A549 (cell line): ENCODE measurements at regions not wholly inside any gene's neighbourhood (a gene's known extent, or its start where the extent isn't known, plus 50 kb on each side); places are given as distances from the start of the nearest gene placed in this dataset.

Source experiments
- ATAC-seq, 2 experiments: fragments of 200-7000 bp in 1 of 2; fragments of >200 bp in 1 of 2; cut with Nextera tagmentation in 1 of 2; cut with Tn5 transposase in 1 of 2; 3 replicates each; pipeline versions ENCODE4 v1.8.0 to v1.9.1; 2018 to 2020; ENCODE audit warnings: mild to moderate bottlenecking in 1 of 2, moderate library complexity in 1 of 2
- CTCF ChIA-PET: fragments of 300-600 bp; sonication (Branson Sonifier 250); formaldehyde crosslinking; extraction: SDS; loops from one replicate; lab custom pipeline; 2021; ENCODE audit warnings: antibody characterized with exemption, inconsistent platforms; lab: Yijun Ruan, JAX
- POLR2A ChIA-PET: fragments of 350-600 bp; formaldehyde crosslinking; extraction: SDS; loops from one replicate; lab custom pipeline; 2021; ENCODE audit warnings: antibody characterized with exemption, inconsistent platforms; lab: Yijun Ruan, JAX
- DNase-seq, 2 experiments: peaks; one replicate each; pipeline versions ENCODE4 v3.0.0 to v3.0.0-alpha.2; 2011 to 2016; ENCODE audit warnings: low read depth in 1 of 2, low spot score in 1 of 2
- FAIRE-seq: peaks from 2 replicates; lab custom pipeline; 2011; peaks lifted over from hg19 to GRCh38; lab: Jason Lieb, UNC
- H3K27ac ChIP-seq, 2 experiments: fragments of >200 bp; sonication (Bioruptor Twin); formaldehyde crosslinking; 3 replicates each; pipeline ENCODE4 v1.5.1; 2016 to 2017
- H3K4me1 ChIP-seq: fragments of >200 bp; sonication (Bioruptor Twin); formaldehyde crosslinking; 3 replicates; pipeline ENCODE4 v1.6.1; 2016
- H3K4me2 ChIP-seq: fragments of >200 bp; sonication (Bioruptor Twin); formaldehyde crosslinking; 3 replicates; pipeline ENCODE4 v1.6.1; 2016
- H3K4me3 ChIP-seq: fragments of >200 bp; sonication (Bioruptor Twin); formaldehyde crosslinking; 3 replicates; pipeline ENCODE4 v1.5.1; 2016
- H3K9me3 ChIP-seq: fragments of >200 bp; sonication (Bioruptor Twin); formaldehyde crosslinking; 3 replicates; pipeline ENCODE4 v1.6.1; 2016
- BHLHE40 ChIP-seq: IDR thresholded peaks from 2 replicates; pipeline ENCODE4 v1.6.1; 2012; ENCODE audit warnings: low read depth, low read length, inconsistent platforms
- CEBPB ChIP-seq, 2 experiments: fragments of >200 bp in 1 of 2; sonication (Bioruptor Twin) in 1 of 2; formaldehyde crosslinking in 1 of 2; IDR thresholded peaks; 2 replicates each; pipeline ENCODE4 v1.6.1; 2012 to 2016
- CHD2 ChIP-seq: fragments of 150-350 bp; IDR thresholded peaks from 2 replicates; pipeline ENCODE4 v1.6.1; 2014; ENCODE audit warnings: low read length; ENCODE audit not compliant: partially characterized antibody
- EP300 ChIP-seq, 2 experiments: fragments of >200 bp; sonication (Bioruptor Twin); formaldehyde crosslinking; IDR thresholded peaks; 2 replicates in 1 of 2; 3 replicates in 1 of 2; pipeline ENCODE4 v1.6.1; 2016 to 2017
- FOSL2 ChIP-seq, 2 experiments: fragments of 450-650 bp in 1 of 2; fragments of >200 bp in 1 of 2; sonication (Bioruptor Twin) in 1 of 2; formaldehyde crosslinking; IDR thresholded peaks; 2 replicates each; pipeline versions ENCODE4 v1.5.0 to v1.6.1; 2016 to 2020; ENCODE audit warnings: mild to moderate bottlenecking in 1 of 2, moderate library complexity in 1 of 2
- HOXA7 ChIP-seq: fragments of 250-450 bp; sonication (Bioruptor Pico); IDR thresholded peaks from 2 replicates; pipeline ENCODE4 v1.5.0; 2020; ENCODE audit warnings: mild to moderate bottlenecking, moderate library complexity
- HOXB5 ChIP-seq: fragments of 250-450 bp; sonication (Bioruptor Pico); IDR thresholded peaks from 2 replicates; pipeline ENCODE4 v1.5.0; 2020; ENCODE audit warnings: mild to moderate bottlenecking, moderate library complexity
- JUNB ChIP-seq: fragments of >200 bp; sonication (Bioruptor Twin); formaldehyde crosslinking; IDR thresholded peaks from 2 replicates; pipeline ENCODE4 v1.6.1; 2016
- MYC ChIP-seq: IDR thresholded peaks from 2 replicates; pipeline ENCODE4 v1.6.1; 2012; ENCODE audit warnings: mild to moderate bottlenecking, inconsistent platforms, low read length, improper control_type of control experiment, borderline replicate concordance
- NFE2L2 ChIP-seq: fragments of 150-350 bp; conservative IDR thresholded peaks from 2 replicates; pipeline ENCODE4 v1.6.1; 2014; ENCODE audit warnings: low read length
- NPAS2 ChIP-seq: fragments of 250-450 bp; sonication (Bioruptor Pico); IDR thresholded peaks from 2 replicates; pipeline ENCODE4 v1.8.0; 2022; ENCODE audit warnings: mild to moderate bottlenecking, moderate library complexity, borderline replicate concordance
- NR3C1 ChIP-seq: fragments of >200 bp; sonication (Bioruptor Twin); formaldehyde crosslinking; IDR thresholded peaks from 3 replicates; pipeline ENCODE4 v1.6.1; 2017
- PHF8 ChIP-seq: fragments of 200-600 bp; sonication (generic); IDR thresholded peaks from 2 replicates; pipeline ENCODE4 v1.6.1; 2016; ENCODE audit warnings: low read depth, mild to moderate bottlenecking, antibody characterized with exemption, moderate library complexity, borderline replicate concordance
- POLR2A ChIP-seq: IDR thresholded peaks from 2 replicates; pipeline ENCODE4 v1.6.1; 2012; ENCODE audit warnings: mild to moderate bottlenecking, low read length
- POLR2AphosphoS2 ChIP-seq: conservative IDR thresholded peaks from 2 replicates; pipeline ENCODE4 v1.6.1; 2012; ENCODE audit warnings: low read length, improper control_type of control experiment, inconsistent platforms
- RAD21 ChIP-seq, 2 experiments: fragments of >200 bp in 1 of 2; sonication (Bioruptor Twin) in 1 of 2; formaldehyde crosslinking in 1 of 2; IDR thresholded peaks in 1 of 2; conservative IDR thresholded peaks in 1 of 2; 2 replicates in 1 of 2; 3 replicates in 1 of 2; pipeline ENCODE4 v1.6.1; 2012 to 2018; ENCODE audit warnings: inconsistent platforms in 1 of 2
- RFX5 ChIP-seq: fragments of 450-650 bp; IDR thresholded peaks from 2 replicates; pipeline ENCODE4 v1.7.1; 2014; ENCODE audit warnings: antibody characterized with exemption, mild to moderate bottlenecking, moderate library complexity
- ZC3H11A ChIP-seq: fragments of 450-650 bp; IDR thresholded peaks from 2 replicates; pipeline ENCODE4 v1.6.1; 2014; ENCODE audit warnings: antibody characterized with exemption, mild to moderate bottlenecking
- ZNF302 ChIP-seq: fragments of 250-450 bp; sonication (Bioruptor Pico); IDR thresholded peaks from 2 replicates; pipeline ENCODE4 v1.9.0; 2021; ENCODE audit warnings: inconsistent platforms, mild to moderate bottlenecking, moderate library complexity
- ZSCAN20 ChIP-seq: fragments of 250-450 bp; sonication (Bioruptor Pico); IDR thresholded peaks from 2 replicates; pipeline ENCODE4 v1.8.0; 2022; ENCODE audit warnings: mild to moderate bottlenecking, moderate library complexity
- WGBS: methylation state at CpG from one replicate; pipeline ENCODE4 v1.1.6; 2017; ENCODE audit errors: missing lambda C conversion rate; 5-methylcytosine and 5-hydroxymethylcytosine counted together
- TF ChIP-seq, protein P1 (sequence below): fragments of 200-600 bp; sonication (generic); IDR thresholded peaks from 2 replicates; pipeline ENCODE4 v1.6.1; 2016; ENCODE audit warnings: antibody characterized with exemption, mild to moderate bottlenecking, moderate library complexity
- TF ChIP-seq, protein P2 (sequence below): IDR thresholded peaks from 2 replicates; pipeline ENCODE4 v1.6.1; 2012
- TF ChIP-seq, protein P3 (sequence below): fragments of 250-450 bp; sonication (Bioruptor Pico); IDR thresholded peaks from 2 replicates; pipeline ENCODE4 v1.5.0; 2021; ENCODE audit warnings: mild to moderate bottlenecking, moderate library complexity, borderline replicate concordance
- TF ChIP-seq, protein P4 (sequence below): IDR thresholded peaks from 2 replicates; pipeline ENCODE4 v1.6.1; 2012; ENCODE audit warnings: low read depth, borderline replicate concordance

DNA sequence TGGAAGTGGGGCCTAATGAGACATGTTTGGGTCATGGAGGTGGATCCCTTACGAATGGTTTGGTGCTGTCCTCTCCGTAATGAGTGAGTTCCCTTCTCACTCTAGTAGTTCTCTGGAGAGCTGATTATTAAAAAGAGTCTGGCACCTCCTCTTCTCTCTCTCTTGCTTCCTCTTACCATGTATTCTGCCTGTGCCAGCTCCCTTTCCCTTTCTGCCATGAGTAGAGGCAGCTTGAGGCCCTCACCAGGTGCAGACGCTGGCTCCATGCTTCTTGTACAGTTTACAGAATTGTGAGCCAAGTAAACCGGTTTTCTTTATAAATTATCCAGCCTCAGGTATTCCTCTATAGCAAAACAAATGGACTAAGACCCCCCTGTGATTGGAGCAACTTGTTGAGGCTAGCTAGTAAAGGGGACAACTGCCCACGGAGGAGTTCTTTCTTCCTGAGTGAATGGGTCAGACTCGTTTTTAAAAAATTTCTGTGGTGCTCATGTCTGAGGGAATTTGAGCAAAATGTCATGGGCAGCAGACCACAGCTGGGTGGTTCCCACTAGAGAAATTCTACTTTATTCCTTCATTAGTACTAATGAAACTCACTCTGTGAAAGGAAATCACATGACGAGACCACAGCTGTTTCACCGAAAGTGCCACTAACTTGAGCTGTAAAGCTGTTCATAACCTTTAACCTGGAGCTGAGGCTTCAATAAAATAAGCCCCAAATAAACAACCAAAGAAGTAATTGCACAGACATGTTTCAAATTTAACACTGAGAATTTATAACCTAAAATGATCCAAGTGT, 210.0 kb downstream of the NFKBIZ start:
- TF ChIP-seq, protein P1, sequence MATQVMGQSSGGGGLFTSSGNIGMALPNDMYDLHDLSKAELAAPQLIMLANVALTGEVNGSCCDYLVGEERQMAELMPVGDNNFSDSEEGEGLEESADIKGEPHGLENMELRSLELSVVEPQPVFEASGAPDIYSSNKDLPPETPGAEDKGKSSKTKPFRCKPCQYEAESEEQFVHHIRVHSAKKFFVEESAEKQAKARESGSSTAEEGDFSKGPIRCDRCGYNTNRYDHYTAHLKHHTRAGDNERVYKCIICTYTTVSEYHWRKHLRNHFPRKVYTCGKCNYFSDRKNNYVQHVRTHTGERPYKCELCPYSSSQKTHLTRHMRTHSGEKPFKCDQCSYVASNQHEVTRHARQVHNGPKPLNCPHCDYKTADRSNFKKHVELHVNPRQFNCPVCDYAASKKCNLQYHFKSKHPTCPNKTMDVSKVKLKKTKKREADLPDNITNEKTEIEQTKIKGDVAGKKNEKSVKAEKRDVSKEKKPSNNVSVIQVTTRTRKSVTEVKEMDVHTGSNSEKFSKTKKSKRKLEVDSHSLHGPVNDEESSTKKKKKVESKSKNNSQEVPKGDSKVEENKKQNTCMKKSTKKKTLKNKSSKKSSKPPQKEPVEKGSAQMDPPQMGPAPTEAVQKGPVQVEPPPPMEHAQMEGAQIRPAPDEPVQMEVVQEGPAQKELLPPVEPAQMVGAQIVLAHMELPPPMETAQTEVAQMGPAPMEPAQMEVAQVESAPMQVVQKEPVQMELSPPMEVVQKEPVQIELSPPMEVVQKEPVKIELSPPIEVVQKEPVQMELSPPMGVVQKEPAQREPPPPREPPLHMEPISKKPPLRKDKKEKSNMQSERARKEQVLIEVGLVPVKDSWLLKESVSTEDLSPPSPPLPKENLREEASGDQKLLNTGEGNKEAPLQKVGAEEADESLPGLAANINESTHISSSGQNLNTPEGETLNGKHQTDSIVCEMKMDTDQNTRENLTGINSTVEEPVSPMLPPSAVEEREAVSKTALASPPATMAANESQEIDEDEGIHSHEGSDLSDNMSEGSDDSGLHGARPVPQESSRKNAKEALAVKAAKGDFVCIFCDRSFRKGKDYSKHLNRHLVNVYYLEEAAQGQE: no peak
- TF ChIP-seq RAD21 (conservative IDR thresholded peaks at IDR 0.05 in 1 of 2, IDR thresholded peaks at IDR 0.05 in 1 of 2): no peak
- TF ChIP-seq NPAS2 (CRISPR knock-in tag): no peak
- TF ChIP-seq BHLHE40: no peak
- no peak for TF ChIP-seq NFE2L2
- TF ChIP-seq, protein P2, sequence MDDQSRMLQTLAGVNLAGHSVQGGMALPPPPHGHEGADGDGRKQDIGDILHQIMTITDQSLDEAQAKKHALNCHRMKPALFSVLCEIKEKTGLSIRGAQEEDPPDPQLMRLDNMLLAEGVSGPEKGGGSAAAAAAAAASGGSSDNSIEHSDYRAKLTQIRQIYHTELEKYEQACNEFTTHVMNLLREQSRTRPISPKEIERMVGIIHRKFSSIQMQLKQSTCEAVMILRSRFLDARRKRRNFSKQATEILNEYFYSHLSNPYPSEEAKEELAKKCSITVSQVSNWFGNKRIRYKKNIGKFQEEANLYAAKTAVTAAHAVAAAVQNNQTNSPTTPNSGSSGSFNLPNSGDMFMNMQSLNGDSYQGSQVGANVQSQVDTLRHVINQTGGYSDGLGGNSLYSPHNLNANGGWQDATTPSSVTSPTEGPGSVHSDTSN: no peak
- TF ChIP-seq RFX5: no peak
- TF ChIP-seq ZSCAN20 (CRISPR knock-in tag): no peak
- no peak for TF ChIP-seq NR3C1
- ChIA-PET CTCF (interaction anchor here (1.6 kb wide), 1 partner anchor 24 kb away, joined by 3 read pairs; no protein-coding TSS in a partner anchor), POLR2A (no interaction called here)
- no peak for DNase-seq
- Histone ChIP-seq H3K27ac (peak overlapping the region in 1 of 2 experiments; percentile 9; a peak in 1 of 6 replicates), H3K4me2 (no peak overlapping the region), H3K9me3 (no peaks in the 10 kb centered on the region), H3K4me1 (peaks cover 6% of the 10 kb centered on the region; the same call in 1 of the 3 replicates), H3K4me3 (no peak overlapping the region)
- WGBS: 80% methylated on average over 8 of the region's 8 CpGs
- FAIRE-seq: no peak
- no peak for ATAC-seq

DNA sequence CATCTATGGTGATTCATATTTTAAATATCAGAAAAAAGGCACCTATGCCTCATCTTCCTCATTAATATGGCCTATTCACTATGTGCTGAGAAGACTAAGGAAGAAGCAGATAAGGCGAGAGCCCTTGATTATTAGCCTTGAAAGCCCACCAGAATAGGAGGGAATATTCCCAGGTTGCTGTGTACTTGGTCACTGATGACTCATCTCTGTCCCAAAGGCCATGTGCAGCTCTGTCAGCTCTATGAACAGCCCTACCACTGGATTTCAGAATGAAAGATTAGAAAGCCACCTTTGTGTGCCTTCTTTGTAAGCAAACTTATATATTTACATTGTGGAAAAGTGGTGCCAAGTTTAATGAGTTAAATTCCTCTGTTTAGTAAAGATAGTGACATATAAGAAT, 211.5 kb downstream of the NFKBIZ start:
- peak; percentile 14 to 24 for DNase-seq
- Histone ChIP-seq H3K4me3 (no peak overlapping the region), H3K27ac (0 out of 6 replicates have a peak overlapping the region, but pooled peaks of 1 of the 2 experiments have one; percentile 27), H3K4me2 (no peak overlapping the region), H3K9me3 (no peaks in the 10 kb centered on the region), H3K4me1 (peaks cover 6% of the 10 kb centered on the region; the same call in 1 of the 3 replicates)
- TF ChIP-seq FOSL2 (IDR thresholded peaks at IDR 0.05) (no peak), FOSL2 (CRISPR knock-in tag; IDR thresholded peaks at IDR 0.05) (peak; percentile 84), POLR2A (no peak), PHF8 (no peak), CHD2 (no peak), RAD21 (conservative IDR thresholded peaks at IDR 0.05 in 1 of 2, IDR thresholded peaks at IDR 0.05 in 1 of 2) (no peak), HOXA7 (CRISPR knock-in tag) (no peak), EP300 (IDR thresholded peaks at IDR 0.05) (no peak), RFX5 (no peak)
- ChIA-PET CTCF (no interaction called here), POLR2A (no interaction called here)
- 0 out of 6 replicates have a peak, but pooled peaks of 1 of the 2 experiments have one; percentile 39 for ATAC-seq
- FAIRE-seq: no peak
- 46% methylated on average over 1 of the region's 1 CpG for WGBS

GRCh38 chr3:102063572-102063971, 214.3 kb downstream of the NFKBIZ start:
- FAIRE-seq: no peak
- CTCF ChIA-PET: no interaction called here
- Histone ChIP-seq H3K27ac (0 out of 6 replicates have a peak overlapping the region, but pooled peaks of 1 of the 2 experiments have one; percentile 13), H3K4me1 (peaks cover 9% of the 10 kb centered on the region), H3K4me2 (no peak overlapping the region), H3K4me3 (no peak overlapping the region), H3K9me3 (no peaks in the 10 kb centered on the region)
- DNase-seq: no peak
- POLR2A ChIA-PET: no interaction called here
- WGBS: 81% methylated on average over 8 of the region's 8 CpGs
- ATAC-seq: no peak
- TF ChIP-seq MYC: no peak
- no peak for TF ChIP-seq ZNF302 (CRISPR knock-in tag)
- TF ChIP-seq ZC3H11A: no peak
- TF ChIP-seq CEBPB (IDR thresholded peaks at IDR 0.05): no peak
- TF ChIP-seq, protein P3, sequence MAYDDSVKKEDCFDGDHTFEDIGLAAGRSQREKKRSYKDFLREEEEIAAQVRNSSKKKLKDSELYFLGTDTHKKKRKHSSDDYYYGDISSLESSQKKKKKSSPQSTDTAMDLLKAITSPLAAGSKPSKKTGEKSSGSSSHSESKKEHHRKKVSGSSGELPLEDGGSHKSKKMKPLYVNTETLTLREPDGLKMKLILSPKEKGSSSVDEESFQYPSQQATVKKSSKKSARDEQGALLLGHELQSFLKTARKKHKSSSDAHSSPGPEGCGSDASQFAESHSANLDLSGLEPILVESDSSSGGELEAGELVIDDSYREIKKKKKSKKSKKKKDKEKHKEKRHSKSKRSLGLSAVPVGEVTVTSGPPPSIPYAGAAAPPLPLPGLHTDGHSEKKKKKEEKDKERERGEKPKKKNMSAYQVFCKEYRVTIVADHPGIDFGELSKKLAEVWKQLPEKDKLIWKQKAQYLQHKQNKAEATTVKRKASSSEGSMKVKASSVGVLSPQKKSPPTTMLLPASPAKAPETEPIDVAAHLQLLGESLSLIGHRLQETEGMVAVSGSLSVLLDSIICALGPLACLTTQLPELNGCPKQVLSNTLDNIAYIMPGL (CRISPR knock-in tag): no peak
- TF ChIP-seq HOXB5 (CRISPR knock-in tag): no peak
- TF ChIP-seq, protein P4, sequence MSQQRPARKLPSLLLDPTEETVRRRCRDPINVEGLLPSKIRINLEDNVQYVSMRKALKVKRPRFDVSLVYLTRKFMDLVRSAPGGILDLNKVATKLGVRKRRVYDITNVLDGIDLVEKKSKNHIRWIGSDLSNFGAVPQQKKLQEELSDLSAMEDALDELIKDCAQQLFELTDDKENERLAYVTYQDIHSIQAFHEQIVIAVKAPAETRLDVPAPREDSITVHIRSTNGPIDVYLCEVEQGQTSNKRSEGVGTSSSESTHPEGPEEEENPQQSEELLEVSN: no peak
- no peak for TF ChIP-seq JUNB
- no peak for TF ChIP-seq CHD2
- no peak for TF ChIP-seq NFE2L2
- no peak for TF ChIP-seq NR3C1
- no peak for TF ChIP-seq POLR2AphosphoS2
